ENCODE measurements at regions not wholly inside any gene's neighbourhood (a gene's known extent, or its start where the extent isn't known, plus 50 kb on each side); places are given as distances from the start of the nearest gene placed in this dataset.

GRCh38 chr6:126535138-126535537 lies 195.2 kb downstream of the CENPW start (continued):
- TF ChIP-seq ZNF544 (tag by site-specific recombination; IDR thresholded peaks at IDR 0.05) (no peak), ZNF404 (tag by site-specific recombination; IDR thresholded peaks at IDR 0.05) (no peak), YY1 (tag by site-specific recombination; IDR thresholded peaks at IDR 0.05) (no peak), ATF2 (tag by site-specific recombination; IDR thresholded peaks at IDR 0.05; ENCODE audit: low read depth) (no peak), ZNF140 (tag by site-specific recombination; IDR thresholded peaks at IDR 0.05) (no peak), KLF10 (tag by site-specific recombination; IDR thresholded peaks at IDR 0.05) (no peak), ZIC2 (tag by site-specific recombination; IDR thresholded peaks at IDR 0.05) (peak; percentile 77), TCF7L2 (IDR thresholded peaks at IDR 0.05; ENCODE audit: borderline replicate concordance, low read depth, low read length) (peak; percentile 81; the same call in 1 of the 2 replicates), ZNF776 (tag by site-specific recombination; IDR thresholded peaks at IDR 0.05; ENCODE audit: borderline replicate concordance) (no peak), ZNF148 (tag by site-specific recombination; IDR thresholded peaks at IDR 0.05; ENCODE audit: borderline replicate concordance) (no peak), RBAK (tag by site-specific recombination; IDR thresholded peaks at IDR 0.05) (no peak), ZNF37A (tag by site-specific recombination; IDR thresholded peaks at IDR 0.05) (no peak), ZNF645 (tag by site-specific recombination; IDR thresholded peaks at IDR 0.05) (no peak), KLF9 (tag by site-specific recombination; IDR thresholded peaks at IDR 0.05; ENCODE audit: low read depth) (no peak), SCRT2 (tag by site-specific recombination; IDR thresholded peaks at IDR 0.05) (no peak), ZNF558 (tag by site-specific recombination; IDR thresholded peaks at IDR 0.05) (no peak), BCL11B (tag by site-specific recombination; IDR thresholded peaks at IDR 0.05; ENCODE audit: low read depth) (no peak), ZNF16 (tag by site-specific recombination; IDR thresholded peaks at IDR 0.05; ENCODE audit: low read depth) (no peak), PRDM6 (tag by site-specific recombination; IDR thresholded peaks at IDR 0.05) (peak; percentile 71), ZSCAN18 (tag by site-specific recombination; IDR thresholded peaks at IDR 0.05) (no peak), ZNF19 (tag by site-specific recombination; IDR thresholded peaks at IDR 0.05; ENCODE audit: low read depth) (no peak)

Data from HEK293 (cell line).